ENCODE measurements at regions not wholly inside any gene's neighbourhood (a gene's known extent, or its start where the extent isn't known, plus 50 kb on each side); places are given as distances from the start of the nearest gene placed in this dataset.

GRCh38 chr7:30212701-30213111 lies 71.7 kb upstream of the ZNRF2 start:
- peak; percentile 29 for DNase-seq (ENCODE audit: low read depth, low spot score)

GRCh38 chr7:30213637-30214036 lies 70.8 kb upstream of the ZNRF2 start:
- no peak for DNase-seq (ENCODE audit: low read depth, low spot score)

GRCh38 chr7:30214651-30215137 lies 69.7 kb upstream of the ZNRF2 start:
- DNase-seq (ENCODE audit: low read depth, low spot score), result no peak

- no peak for DNase-seq (ENCODE audit: low read depth, low spot score)
Measured at GRCh38 chr7:30221764-30222163, 62.6 kb upstream of the ZNRF2 start.

GRCh38 chr7:30222515-30223215 lies 61.7 kb upstream of the ZNRF2 start:
- DNase-seq (ENCODE audit: low read depth, low spot score), result no peak

GRCh38 chr7:30223896-30224295 lies 60.5 kb upstream of the ZNRF2 start:
- no peak for DNase-seq (ENCODE audit: low read depth, low spot score)

- DNase-seq (ENCODE audit: low read depth, low spot score), result peak; percentile 95
Measured at GRCh38 chr7:30224511-30225062, 59.8 kb upstream of the ZNRF2 start.

GRCh38 chr7:30225863-30226613 lies 58.4 kb upstream of the ZNRF2 start:
- DNase-seq (ENCODE audit: low read depth, low spot score), result peak; percentile 86

- no peak for DNase-seq (ENCODE audit: low read depth, low spot score)
Measured at GRCh38 chr7:30226614-30227268, 57.7 kb upstream of the ZNRF2 start.

- no peak for DNase-seq (ENCODE audit: low read depth, low spot score)
Measured at GRCh38 chr7:30231271-30231670, 53.1 kb upstream of the ZNRF2 start.

- no peak for DNase-seq (ENCODE audit: low read depth, low spot score)
Measured at GRCh38 chr7:30232391-30232790, 52.0 kb upstream of the ZNRF2 start.

Data from astrocyte of the hippocampus (primary cell).